Endodermal cell (in vitro differentiated cells): ENCODE measurements at regions not wholly inside any gene's neighbourhood (a gene's known extent, or its start where the extent isn't known, plus 50 kb on each side); places are given as distances from the start of the nearest gene placed in this dataset.

Experiments
- DNase-seq: peaks from one replicate; pipeline ENCODE4 v3.0.0-alpha.2; 2017
- H3K27ac ChIP-seq: 2 replicates; pipeline ENCODE4 v1.5.1; 2013; ENCODE audit warnings: mild to moderate bottlenecking, low read depth, low read length, moderate library complexity
- H3K27me3 ChIP-seq: 2 replicates; pipeline ENCODE4 v1.6.1; 2013; ENCODE audit warnings: mild to moderate bottlenecking, low read length, moderate library complexity; ENCODE audit not compliant: insufficient read depth, control insufficient read depth, poor library complexity, severe bottlenecking
- H3K36me3 ChIP-seq: 2 replicates; pipeline ENCODE4 v1.7.0; 2013; ENCODE audit warnings: mild to moderate bottlenecking, low read length, moderate library complexity; ENCODE audit not compliant: control insufficient read depth, insufficient read depth
- H3K4me1 ChIP-seq: one replicate; pipeline ENCODE4 v1.7.0; 2013; ENCODE audit warnings: low read length; ENCODE audit not compliant: control insufficient read depth, insufficient read depth
- H3K4me3 ChIP-seq: 2 replicates; pipeline ENCODE4 v1.5.1; 2013; ENCODE audit warnings: mild to moderate bottlenecking, low read length, moderate library complexity
- H3K9ac ChIP-seq: 2 replicates; pipeline ENCODE4 v1.6.1; 2013; ENCODE audit warnings: mild to moderate bottlenecking, low read length, moderate library complexity; ENCODE audit not compliant: poor library complexity, severe bottlenecking; ENCODE audit errors: extremely low read depth
- H3K9me3 ChIP-seq: 2 replicates; pipeline ENCODE4 v1.6.1; 2013; ENCODE audit warnings: mild to moderate bottlenecking, low read length, moderate library complexity; ENCODE audit not compliant: control insufficient read depth
- H3K27ac Mint-ChIP-seq: 2 replicates; pipeline ENCODE4 v1.8.0; 2020; ENCODE audit warnings: mixed read lengths
- H3K27me3 Mint-ChIP-seq: 2 replicates; pipeline ENCODE4 v1.8.0; 2021; ENCODE audit warnings: mild to moderate bottlenecking, mixed read lengths; ENCODE audit not compliant: insufficient read depth
- H3K36me3 Mint-ChIP-seq: 2 replicates; pipeline ENCODE4 v1.8.0; 2020; ENCODE audit warnings: low read depth, mixed read lengths
- H3K4me1 Mint-ChIP-seq: 2 replicates; pipeline ENCODE4 v1.8.0; 2020; ENCODE audit warnings: mixed read lengths
- H3K4me3 Mint-ChIP-seq: 2 replicates; pipeline ENCODE4 v1.8.0; 2020; ENCODE audit warnings: mild to moderate bottlenecking, moderate library complexity, mixed read lengths
- H3K9me3 Mint-ChIP-seq: 2 replicates; pipeline ENCODE4 v1.8.0; 2020; ENCODE audit warnings: mild to moderate bottlenecking, mixed read lengths
- WGBS, 2 experiments: methylation state at CpG; one replicate each; pipeline versions ENCODE4 v1.1.5 to v1.1.7; 2013; ENCODE audit warnings: missing lambda C conversion rate in 2 of 2, mixed read lengths in 1 of 2; ENCODE audit not compliant: insufficient coverage in 1 of 2, insufficient read length in 1 of 2; 5-methylcytosine and 5-hydroxymethylcytosine counted together
- TF ChIP-seq, protein P1 (sequence below): fragments of 200-600 bp; sonication (generic); conservative IDR thresholded peaks from 2 replicates; pipeline ENCODE4 v1.5.0; 2021; ENCODE audit warnings: antibody characterized with exemption, mild to moderate bottlenecking

DNA sequence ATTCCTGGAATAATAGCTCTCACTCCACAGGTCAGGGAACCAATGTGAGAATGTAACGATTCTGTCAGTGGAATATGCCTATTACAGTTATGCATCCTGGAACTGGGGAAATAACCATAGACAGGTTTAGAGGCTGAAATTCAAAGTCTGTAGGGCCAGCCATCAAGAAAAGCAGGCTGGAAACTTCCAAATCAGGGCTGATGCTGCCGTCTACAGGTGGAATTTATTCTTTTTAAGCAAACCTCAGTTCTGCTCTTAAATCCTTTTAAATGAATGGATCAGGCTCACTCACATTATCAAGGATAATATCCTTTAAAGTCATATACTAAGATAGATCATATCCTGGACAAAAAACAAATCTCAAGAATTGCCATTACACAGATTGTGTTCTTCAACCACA, 699.8 kb downstream of the NR2F2 start:
- H3K9me3 Mint-ChIP-seq = peaks cover 10% of the 10 kb centered on the region
- H3K4me1 ChIP-seq = no peaks in the 10 kb centered on the region

DNA sequence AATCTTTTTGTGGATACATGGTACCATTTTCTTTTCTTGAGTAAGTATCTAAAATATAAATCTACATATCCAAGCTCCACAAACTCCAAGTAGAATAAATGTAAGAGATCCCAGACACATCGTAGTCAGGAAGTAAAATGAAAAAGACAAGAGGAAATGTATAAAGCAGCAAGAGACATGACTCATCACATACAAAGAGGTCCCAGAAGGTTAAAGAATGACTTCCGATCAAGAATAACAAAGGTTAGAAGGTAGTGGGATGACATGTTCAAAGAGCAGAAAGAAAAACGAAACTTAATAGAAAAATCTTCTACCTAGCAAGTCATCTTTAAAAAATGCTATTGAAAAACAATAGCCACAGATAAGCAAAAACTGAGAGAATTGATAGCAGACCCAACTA, 705.8 kb downstream of the NR2F2 start:
- H3K4me1 Mint-ChIP-seq = no peaks in the 10 kb centered on the region
- no peaks in the 10 kb centered on the region for H3K27me3 Mint-ChIP-seq
- TF ChIP-seq, protein P1, sequence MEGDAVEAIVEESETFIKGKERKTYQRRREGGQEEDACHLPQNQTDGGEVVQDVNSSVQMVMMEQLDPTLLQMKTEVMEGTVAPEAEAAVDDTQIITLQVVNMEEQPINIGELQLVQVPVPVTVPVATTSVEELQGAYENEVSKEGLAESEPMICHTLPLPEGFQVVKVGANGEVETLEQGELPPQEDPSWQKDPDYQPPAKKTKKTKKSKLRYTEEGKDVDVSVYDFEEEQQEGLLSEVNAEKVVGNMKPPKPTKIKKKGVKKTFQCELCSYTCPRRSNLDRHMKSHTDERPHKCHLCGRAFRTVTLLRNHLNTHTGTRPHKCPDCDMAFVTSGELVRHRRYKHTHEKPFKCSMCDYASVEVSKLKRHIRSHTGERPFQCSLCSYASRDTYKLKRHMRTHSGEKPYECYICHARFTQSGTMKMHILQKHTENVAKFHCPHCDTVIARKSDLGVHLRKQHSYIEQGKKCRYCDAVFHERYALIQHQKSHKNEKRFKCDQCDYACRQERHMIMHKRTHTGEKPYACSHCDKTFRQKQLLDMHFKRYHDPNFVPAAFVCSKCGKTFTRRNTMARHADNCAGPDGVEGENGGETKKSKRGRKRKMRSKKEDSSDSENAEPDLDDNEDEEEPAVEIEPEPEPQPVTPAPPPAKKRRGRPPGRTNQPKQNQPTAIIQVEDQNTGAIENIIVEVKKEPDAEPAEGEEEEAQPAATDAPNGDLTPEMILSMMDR = no peak
- H3K9me3 ChIP-seq = no peaks in the 10 kb centered on the region
- H3K4me3 Mint-ChIP-seq = no peak overlapping the region
- no peak for DNase-seq
- peaks cover under 1% of the 10 kb centered on the region for H3K9me3 Mint-ChIP-seq
- no peaks in the 10 kb centered on the region for H3K36me3 ChIP-seq
- H3K4me3 ChIP-seq = no peak overlapping the region
- no peaks in the 10 kb centered on the region for H3K36me3 Mint-ChIP-seq
- H3K27ac ChIP-seq = no peak overlapping the region
- WGBS, 2 experiments = 77% methylated on average over 3 of the region's 3 CpGs; no CpG with 5 or more reads in 1 of the 2 experiments
- H3K27ac Mint-ChIP-seq = no peak overlapping the region
- no peak overlapping the region for H3K9ac ChIP-seq
- no peaks in the 10 kb centered on the region for H3K27me3 ChIP-seq
- H3K4me1 ChIP-seq = no peaks in the 10 kb centered on the region

More for the DNA sequence above, 699.8 kb downstream of the NR2F2 start:
- H3K27me3 ChIP-seq = no peaks in the 10 kb centered on the region
- no peaks in the 10 kb centered on the region for H3K9me3 ChIP-seq
- TF ChIP-seq, protein P1 = peak; percentile 60
- H3K4me1 Mint-ChIP-seq = no peaks in the 10 kb centered on the region
- WGBS, 2 experiments = 90 to 91% methylated on average over 1 to 2 of the region's 2 CpGs
- no peaks in the 10 kb centered on the region for H3K27me3 Mint-ChIP-seq
- no peak overlapping the region for H3K9ac ChIP-seq
- no peak overlapping the region for H3K4me3 Mint-ChIP-seq
- H3K36me3 Mint-ChIP-seq = no peaks in the 10 kb centered on the region
- H3K27ac ChIP-seq = no peak overlapping the region
- no peak for DNase-seq
- no peak overlapping the region for H3K27ac Mint-ChIP-seq
- no peak overlapping the region for H3K4me3 ChIP-seq
- H3K36me3 ChIP-seq = no peaks in the 10 kb centered on the region

DNA sequence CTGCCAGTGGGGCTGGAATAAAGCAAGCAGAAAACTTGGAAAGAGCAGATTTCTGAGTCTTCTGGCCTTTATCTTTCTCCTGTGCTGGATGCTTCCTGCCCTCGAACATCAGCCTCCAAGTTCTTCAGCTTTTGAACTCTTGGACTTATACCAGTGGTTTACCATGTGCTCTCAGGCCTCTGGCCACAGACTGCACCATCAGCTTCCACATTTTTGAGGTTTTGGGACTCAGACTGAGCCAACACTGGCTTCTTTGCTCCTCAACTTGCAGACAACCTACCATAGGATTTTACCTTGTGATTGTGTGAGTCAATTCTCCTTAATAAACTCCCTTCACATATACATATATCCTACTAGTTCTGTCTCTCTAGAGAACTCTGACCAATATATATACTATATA, 706.6 kb downstream of the NR2F2 start:
- TF ChIP-seq, protein P1 = no peak
- no peaks in the 10 kb centered on the region for H3K27me3 ChIP-seq
- H3K9me3 Mint-ChIP-seq = no peaks in the 10 kb centered on the region
- H3K4me1 ChIP-seq = no peaks in the 10 kb centered on the region
- H3K4me3 Mint-ChIP-seq = no peak overlapping the region
- H3K36me3 ChIP-seq = no peaks in the 10 kb centered on the region
- H3K9me3 ChIP-seq = no peaks in the 10 kb centered on the region
- H3K27ac ChIP-seq = no peak overlapping the region
- no peaks in the 10 kb centered on the region for H3K4me1 Mint-ChIP-seq
- DNase-seq = no peak
- WGBS, 2 experiments = 89 to 100% methylated on average over 1 of the region's 1 CpG
- H3K27me3 Mint-ChIP-seq = no peaks in the 10 kb centered on the region
- H3K9ac ChIP-seq = no peak overlapping the region
- no peak overlapping the region for H3K27ac Mint-ChIP-seq
- no peaks in the 10 kb centered on the region for H3K36me3 Mint-ChIP-seq
- no peak overlapping the region for H3K4me3 ChIP-seq
